Limb (tissue), 2 donors: ENCODE measurements at regions not wholly inside any gene's neighbourhood (a gene's known extent, or its start where the extent isn't known, plus 50 kb on each side); places are given as distances from the start of the nearest gene placed in this dataset.

Experiments
- DNase-seq, 2 donors: peaks; one replicate each; pipeline ENCODE4 v3.0.0-alpha.2; 2016; ENCODE audit errors: extremely low spot score in 2 of 2

GRCh38 chr16:18059089-18059488 is 277.4 kb downstream of the NPIPA8 start:
- no peak for DNase-seq

- DNase-seq = no peak
Measured at GRCh38 chr16:18055411-18055916, 281.1 kb downstream of the NPIPA8 start.

- DNase-seq = no peak
Measured at GRCh38 chr16:18050777-18051176, 285.8 kb downstream of the NPIPA8 start.

GRCh38 chr16:18050234-18050633 is 286.3 kb downstream of the NPIPA8 start:
- no peak for DNase-seq

- DNase-seq = no peak
Measured at GRCh38 chr16:18049547-18050133, 286.9 kb downstream of the NPIPA8 start.

GRCh38 chr16:18048853-18049546 is 287.5 kb downstream of the NPIPA8 start:
- no peak for DNase-seq

GRCh38 chr16:18047761-18048160 is 288.8 kb downstream of the NPIPA8 start:
- no peak for DNase-seq

- no peak for DNase-seq
Measured at GRCh38 chr16:18045356-18045755, 291.2 kb downstream of the NPIPA8 start.

GRCh38 chr16:18041864-18042834 is 294.4 kb downstream of the NPIPA8 start:
- DNase-seq = no peak

GRCh38 chr16:18039931-18040330 is 296.6 kb downstream of the NPIPA8 start:
- DNase-seq = no peak

GRCh38 chr16:18037051-18037450 is 299.5 kb downstream of the NPIPA8 start:
- no peak for DNase-seq

GRCh38 chr16:18024611-18025010 is 311.9 kb downstream of the NPIPA8 start:
- DNase-seq = no peak

- DNase-seq = no peak
Measured at GRCh38 chr16:18018376-18018775, 318.2 kb downstream of the NPIPA8 start.

- DNase-seq = no peak
Measured at GRCh38 chr16:18013863-18014262, 322.7 kb downstream of the NPIPA8 start.

GRCh38 chr16:18008356-18008755 is 328.2 kb downstream of the NPIPA8 start:
- DNase-seq = no peak

GRCh38 chr16:18003033-18003432 is 333.5 kb downstream of the NPIPA8 start:
- no peak for DNase-seq

GRCh38 chr16:17998996-17999395 is 337.5 kb downstream of the NPIPA8 start:
- DNase-seq = no peak

GRCh38 chr16:17998550-17998949 is 338.0 kb downstream of the NPIPA8 start:
- DNase-seq = no peak

GRCh38 chr16:17994027-17994426 is 342.5 kb downstream of the NPIPA8 start:
- DNase-seq = no peak

GRCh38 chr16:17992416-17992815 is 344.1 kb downstream of the NPIPA8 start:
- no peak for DNase-seq

GRCh38 chr16:17989255-17989654 is 347.3 kb downstream of the NPIPA8 start:
- no peak for DNase-seq

GRCh38 chr16:17988839-17989238 is 347.7 kb downstream of the NPIPA8 start:
- no peak for DNase-seq
